Gastrocnemius medialis (tissue), 4 donors: ENCODE measurements at regions not wholly inside any gene's neighbourhood (a gene's known extent, or its start where the extent isn't known, plus 50 kb on each side); places are given as distances from the start of the nearest gene placed in this dataset.

ENCODE experiments used
- ATAC-seq, 2 donors: fragments of 150-250 bp; one replicate each; pipeline ENCODE4 v1.9.1; 2016
- DNase-seq, 2 donors: peaks; one replicate each; pipeline ENCODE4 v3.0.0-alpha.2; 2019
- H3K27ac ChIP-seq, 4 donors: fragments of 200-600 bp; sonication (generic); 1 replicate in 1 of 4; 2 replicates in 3 of 4; pipeline ENCODE4 v1.5.1; 2016 to 2018; ENCODE audit warnings: mild to moderate bottlenecking in 2 of 4, moderate library complexity in 1 of 4
- H3K27me3 ChIP-seq, 3 donors: fragments of 200-600 bp; sonication (generic) in 2 of 3; 1 replicate in 1 of 3; 2 replicates in 2 of 3; pipeline versions ENCODE4 v1.5.1 to v1.6.0; 2016 to 2019; ENCODE audit warnings: mild to moderate bottlenecking in 1 of 3, moderate library complexity in 1 of 3
- H3K36me3 ChIP-seq, 2 donors: fragments of 200-600 bp; sonication (generic) in 1 of 2; one replicate each; pipeline ENCODE4 v1.5.1; 2017 to 2018
- H3K4me1 ChIP-seq, 2 donors: fragments of 200-600 bp; sonication (generic) in 1 of 2; one replicate each; pipeline ENCODE4 v1.5.1; 2016 to 2017; ENCODE audit warnings: mild to moderate bottlenecking in 2 of 2
- H3K4me3 ChIP-seq, 4 donors: fragments of 200-600 bp; sonication (generic) in 3 of 4; 1 replicate in 1 of 4; 2 replicates in 3 of 4; pipeline ENCODE4 v1.5.1; 2016 to 2019; ENCODE audit warnings: mild to moderate bottlenecking in 2 of 4
- H3K9me3 ChIP-seq, 3 donors: fragments of 200-600 bp; sonication (generic) in 2 of 3; 1 replicate in 1 of 3; 2 replicates in 2 of 3; pipeline ENCODE4 v1.5.1; 2016 to 2019
- CTCF ChIP-seq, 5 experiments: fragments of 450-650 bp in 3 of 5; fragments of 200-600 bp in 2 of 5; sonication (generic) in 2 of 5; IDR thresholded peaks in 4 of 5; conservative IDR thresholded peaks in 1 of 5; 1 replicate in 4 of 5; 2 replicates in 1 of 5; pipeline ENCODE4 v1.5.1; 2016 to 2019; ENCODE audit warnings: antibody characterized with exemption in 5 of 5, mild to moderate bottlenecking in 3 of 5, moderate library complexity in 3 of 5
- POLR2A ChIP-seq, 2 donors: fragments of 450-650 bp; IDR thresholded peaks; one replicate each; pipeline ENCODE4 v1.6.1; 2017; ENCODE audit warnings: antibody characterized with exemption in 2 of 2, mild to moderate bottlenecking in 2 of 2, moderate library complexity in 2 of 2
- in situ Hi-C, 4 donors: fragments of 200-750 bp; cut with MboI; loops; one replicate each; pipeline versions ENCODE4 v1.15.0 to v1.8.0; 2017; ENCODE audit warnings: low sequenced_read_pairs in 4 of 4
- intact Hi-C: fragments of 100-400 bp; cut with DNase I; formaldehyde crosslinking; loops from one replicate; pipeline ENCODE4 v1.15.1; 2023; ENCODE audit warnings: low total_unique reads

DNA sequence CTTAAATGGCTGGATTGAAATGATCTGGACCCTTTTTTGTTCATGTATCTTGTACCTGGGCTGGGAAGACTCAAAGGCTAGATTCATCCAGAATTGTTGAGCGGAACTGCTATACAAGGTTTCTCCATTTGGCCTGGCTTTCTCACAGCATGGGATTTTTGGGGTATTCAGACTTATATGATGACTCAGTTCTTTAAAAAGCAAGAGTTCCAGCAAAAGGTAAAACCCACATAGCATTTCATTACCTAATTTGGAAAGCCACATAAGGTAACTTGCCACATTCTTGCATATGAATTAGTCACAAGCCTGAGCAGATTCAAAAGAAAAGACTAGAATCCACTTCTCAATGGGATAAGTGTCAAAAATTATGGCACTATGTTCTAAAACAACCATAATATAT, 137.4 kb downstream of the HGF start:
- DNase-seq (no peak), ATAC-seq (no peak)
- H3K9me3 ChIP-seq: no peaks in the 10 kb centered on the region
- intact Hi-C loops: no loop called here
- no peaks in the 10 kb centered on the region for H3K4me1 ChIP-seq
- H3K27ac ChIP-seq: no peak overlapping the region
- no peaks in the 10 kb centered on the region for H3K36me3 ChIP-seq
- TF ChIP-seq CTCF (IDR thresholded peaks at IDR 0.05 in 4 of 5, conservative IDR thresholded peaks at IDR 0.05 in 1 of 5): no peak
- no peak for TF ChIP-seq POLR2A (IDR thresholded peaks at IDR 0.05)
- in situ Hi-C loops: no loop called here
- no peaks in the 10 kb centered on the region for H3K27me3 ChIP-seq
- H3K4me3 ChIP-seq: no peak overlapping the region

DNA sequence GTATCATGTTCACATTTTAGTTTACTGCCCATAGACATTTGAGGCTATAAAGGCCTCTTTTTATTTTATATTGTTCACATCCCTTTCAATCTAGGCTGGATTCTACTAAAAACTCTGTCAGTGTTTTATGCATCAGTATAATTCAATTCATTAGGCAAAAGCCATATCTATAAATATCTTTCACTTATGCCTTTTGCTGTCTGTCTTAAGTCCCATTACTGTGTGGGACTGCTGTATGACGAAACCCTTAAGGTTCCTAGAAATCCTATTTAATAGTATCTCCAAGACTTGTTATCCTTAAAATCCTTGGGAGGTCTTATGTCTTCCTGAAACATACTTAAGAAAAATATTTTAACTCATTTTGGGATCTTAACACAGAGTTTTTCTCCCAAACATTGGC, 139.2 kb downstream of the HGF start:
- no peaks in the 10 kb centered on the region for H3K27me3 ChIP-seq
- H3K36me3 ChIP-seq: no peaks in the 10 kb centered on the region
- H3K4me1 ChIP-seq: no peaks in the 10 kb centered on the region
- ATAC-seq (no peak), DNase-seq (no peak)
- TF ChIP-seq POLR2A (IDR thresholded peaks at IDR 0.05): no peak
- no peak for TF ChIP-seq CTCF (IDR thresholded peaks at IDR 0.05 in 4 of 5, conservative IDR thresholded peaks at IDR 0.05 in 1 of 5)
- no peak overlapping the region for H3K27ac ChIP-seq
- in situ Hi-C loops (no loop called here), intact Hi-C loops (no loop called here)
- no peak overlapping the region for H3K4me3 ChIP-seq
- no peaks in the 10 kb centered on the region for H3K9me3 ChIP-seq

GRCh38 chr7:81629702-81630101, 140.1 kb downstream of the HGF start:
- TF ChIP-seq POLR2A (IDR thresholded peaks at IDR 0.05): no peak
- H3K9me3 ChIP-seq: no peaks in the 10 kb centered on the region
- H3K27me3 ChIP-seq: no peaks in the 10 kb centered on the region
- no peak for DNase-seq
- in situ Hi-C loops: no loop called here
- no peaks in the 10 kb centered on the region for H3K36me3 ChIP-seq
- H3K4me1 ChIP-seq: no peaks in the 10 kb centered on the region
- no peak overlapping the region for H3K27ac ChIP-seq
- H3K4me3 ChIP-seq: no peak overlapping the region
- intact Hi-C loops: no loop called here
- ATAC-seq: no peak

- in situ Hi-C loops (no loop called here), intact Hi-C loops (no loop called here)
- DNase-seq: no peak
- no peak for ATAC-seq
- TF ChIP-seq POLR2A (IDR thresholded peaks at IDR 0.05): no peak
- no peak for TF ChIP-seq CTCF (IDR thresholded peaks at IDR 0.05 in 4 of 5, conservative IDR thresholded peaks at IDR 0.05 in 1 of 5)
- Histone ChIP-seq H3K27ac (no peak overlapping the region), H3K9me3 (no peaks in the 10 kb centered on the region), H3K36me3 (no peaks in the 10 kb centered on the region), H3K4me1 (no peaks in the 10 kb centered on the region), H3K27me3 (no peaks in the 10 kb centered on the region), H3K4me3 (no peak overlapping the region)
These were observed 140.9 kb downstream of the HGF start for GRCh38 chr7:81628951-81629350.

GRCh38 chr7:81627536-81628287, 142.1 kb downstream of the HGF start:
- ATAC-seq: no peak
- Histone ChIP-seq H3K27me3 (no peaks in the 10 kb centered on the region), H3K9me3 (no peaks in the 10 kb centered on the region), H3K4me1 (no peaks in the 10 kb centered on the region), H3K4me3 (no peak overlapping the region), H3K27ac (no peak overlapping the region), H3K36me3 (no peaks in the 10 kb centered on the region)
- intact Hi-C loops: no loop called here
- DNase-seq: no peak
- in situ Hi-C loops: no loop called here
- TF ChIP-seq CTCF (IDR thresholded peaks at IDR 0.05 in 4 of 5, conservative IDR thresholded peaks at IDR 0.05 in 1 of 5) (no peak), POLR2A (IDR thresholded peaks at IDR 0.05) (no peak)
